B cell (primary cell): ENCODE measurements at regions not wholly inside any gene's neighbourhood (a gene's known extent, or its start where the extent isn't known, plus 50 kb on each side); places are given as distances from the start of the nearest gene placed in this dataset.

Experiments used
- ATAC-seq: fragments of 200-7000 bp; cut with Tn5 transposase; one replicate; pipeline ENCODE4 v1.10.0; 2021; ENCODE audit warnings: low read depth, mild to moderate bottlenecking, moderate number of reproducible peaks, moderate library complexity
- CTCF ChIA-PET: fragments of 350-600 bp; sonication (Branson Sonifier 250); formaldehyde crosslinking; loops from one replicate; lab custom pipeline; 2021; ENCODE audit warnings: antibody characterized with exemption, inconsistent platforms; lab: Charles Lee
- POLR2A ChIA-PET: fragments of 350-600 bp; sonication (Branson Sonifier 250); formaldehyde crosslinking; loops from one replicate; lab custom pipeline; 2021; ENCODE audit warnings: antibody characterized with exemption; lab: Charles Lee
- DNase-seq: peaks from one replicate; pipeline ENCODE4 v3.0.0; 2013
- H2AFZ ChIP-seq: 2 replicates; pipeline ENCODE4 v1.6.1; 2012; ENCODE audit warnings: mild to moderate bottlenecking, low read depth, low read length; ENCODE audit not compliant: insufficient read depth, poor library complexity, severe bottlenecking
- H3K27ac ChIP-seq, 2 donors: 1 replicate in 1 of 2; 2 replicates in 1 of 2; pipeline ENCODE4 v1.5.1; 2012 to 2013; ENCODE audit warnings: low read length in 2 of 2, mild to moderate bottlenecking in 2 of 2, moderate library complexity in 1 of 2
- H3K27me3 ChIP-seq, 4 experiments: fragments of 200-600 bp in 1 of 4; sonication (generic) in 1 of 4; replicated peaks in 1 of 4; 1 replicate in 2 of 4; 2 replicates in 2 of 4; pipeline versions ENCODE4 v1.6.1 to v1.7.0; 2013 to 2016; ENCODE audit warnings: low read length in 3 of 4, mild to moderate bottlenecking in 2 of 4, mixed read lengths in 1 of 4, moderate library complexity in 1 of 4; ENCODE audit not compliant: insufficient read depth in 4 of 4, control insufficient read depth in 3 of 4; ENCODE audit errors: control extremely low read depth in 1 of 4
- H3K36me3 ChIP-seq, 2 experiments: replicated peaks in 1 of 2; 1 replicate in 1 of 2; 2 replicates in 1 of 2; pipeline versions ENCODE4 v1.6.1 to v1.7.1; 2013; ENCODE audit warnings: low read length in 1 of 2; ENCODE audit not compliant: insufficient read depth in 2 of 2, control insufficient read depth in 1 of 2; ENCODE audit errors: control extremely low read depth in 1 of 2, extremely low read depth in 1 of 2
- H3K4me1 ChIP-seq, 2 donors: fragments of 200-600 bp in 1 of 2; sonication (generic) in 1 of 2; 1 replicate in 1 of 2; 2 replicates in 1 of 2; pipeline versions ENCODE4 v1.5.1 to v1.6.1; 2013 to 2017; ENCODE audit warnings: low read length in 2 of 2; ENCODE audit not compliant: control insufficient read depth in 2 of 2, insufficient read depth in 2 of 2
- H3K4me2 ChIP-seq: replicated peaks from 2 replicates; pipeline ENCODE3; 2012; ENCODE audit warnings: mild to moderate bottlenecking, low read depth, low read length; ENCODE audit not compliant: poor library complexity, severe bottlenecking
- H3K4me3 ChIP-seq, 5 experiments: fragments of 200-600 bp in 1 of 5; sonication (generic) in 1 of 5; 1 replicate in 3 of 5; 2 replicates in 2 of 5; pipeline versions ENCODE4 v1.5.1 to v1.7.0; 2011 to 2016; ENCODE audit warnings: low read length in 4 of 5, mild to moderate bottlenecking in 4 of 5, low read depth in 2 of 5, control low read depth in 1 of 5, moderate library complexity in 1 of 5; ENCODE audit not compliant: insufficient read depth in 1 of 5; ENCODE audit errors: control extremely low read depth in 1 of 5, extremely low read depth in 1 of 5
- H3K79me2 ChIP-seq: fragments of 200-600 bp; sonication (generic); one replicate; pipeline ENCODE4 v1.6.0; 2016; ENCODE audit warnings: low read length; ENCODE audit not compliant: control insufficient read depth, insufficient read depth
- H3K9ac ChIP-seq: fragments of 200-600 bp; sonication (generic); 2 replicates; pipeline ENCODE4 v1.6.1; 2017; ENCODE audit warnings: mild to moderate bottlenecking, low read length, moderate library complexity
- H3K9me3 ChIP-seq, 3 donors: one replicate each; pipeline versions ENCODE4 v1.6.1 to v1.7.1; 2013; ENCODE audit warnings: low read length in 2 of 3; ENCODE audit not compliant: control insufficient read depth in 2 of 3, insufficient read depth in 1 of 3; ENCODE audit errors: control extremely low read depth in 1 of 3
- H4K20me1 ChIP-seq: 2 replicates; pipeline ENCODE4 v1.6.0; 2012; ENCODE audit warnings: mild to moderate bottlenecking, low read length; ENCODE audit not compliant: insufficient read depth, control insufficient read depth, poor library complexity, severe bottlenecking
- H3K27ac Mint-ChIP-seq: one replicate; pipeline ENCODE4 v1.8.0; 2021; ENCODE audit warnings: mixed read lengths
- H3K27me3 Mint-ChIP-seq: one replicate; pipeline ENCODE4 v1.8.0; 2021; ENCODE audit warnings: mixed read lengths
- H3K4me1 Mint-ChIP-seq: one replicate; pipeline ENCODE4 v1.8.0; 2021; ENCODE audit warnings: mixed read lengths
- H3K4me3 Mint-ChIP-seq: one replicate; pipeline ENCODE4 v1.8.0; 2021; ENCODE audit warnings: mixed read lengths
- H3K9me3 Mint-ChIP-seq: one replicate; pipeline ENCODE4 v1.8.0; 2022; ENCODE audit warnings: mixed read lengths; ENCODE audit not compliant: insufficient read depth
- CTCF ChIP-seq: fragments of 200-600 bp; IDR thresholded peaks from one replicate; pipeline ENCODE4 v1.8.0; 2022; ENCODE audit warnings: antibody characterized with exemption, mild to moderate bottlenecking
- EZH2 ChIP-seq: IDR thresholded peaks from 2 replicates; pipeline ENCODE4 v1.6.1; 2012; ENCODE audit warnings: borderline replicate concordance, low read depth, mild to moderate bottlenecking, moderate library complexity, low read length; ENCODE audit not compliant: insufficient read depth, poor library complexity, severe bottlenecking
- WGBS: methylation state at CpG from one replicate; pipeline ENCODE4 v1.1.5; 2013; ENCODE audit warnings: missing lambda C conversion rate; ENCODE audit not compliant: insufficient coverage; 5-methylcytosine and 5-hydroxymethylcytosine counted together
- intact Hi-C: fragments of 100-400 bp; cut with micrococcal nuclease; formaldehyde crosslinking; loops from one replicate; pipeline ENCODE4 v1.10.0; 2022

- DNase-seq, result no peak
- H3K27ac ChIP-seq, result no peak overlapping the region
- H3K9me3 ChIP-seq, result peaks cover 0 to 3% (median 0%) of the 10 kb centered on the region in 3 donors
- no peaks in the 10 kb centered on the region for H3K36me3 ChIP-seq
- no peak overlapping the region for H2AFZ ChIP-seq
- no peak for ATAC-seq
- no peak overlapping the region for H3K4me2 ChIP-seq
- H3K4me3 ChIP-seq, result no peak overlapping the region
- H3K9ac ChIP-seq, result no peak overlapping the region
- CTCF ChIA-PET, result no interaction called here
- no peaks in the 10 kb centered on the region for H3K27me3 ChIP-seq
- POLR2A ChIA-PET, result no interaction called here
- no peak for TF ChIP-seq EZH2
- TF ChIP-seq CTCF, result no peak
- Mint-ChIP-seq H3K27me3 (no peaks in the 10 kb centered on the region), H3K4me3 (no peak overlapping the region), H3K4me1 (no peaks in the 10 kb centered on the region), H3K9me3 (no peaks in the 10 kb centered on the region), H3K27ac (no peak overlapping the region)
- no peaks in the 10 kb centered on the region for H3K79me2 ChIP-seq
- no peaks in the 10 kb centered on the region for H4K20me1 ChIP-seq
- no peaks in the 10 kb centered on the region for H3K4me1 ChIP-seq
- intact Hi-C loops, result no loop called here
- WGBS, result no CpG with 5 or more reads among the region's 3 CpGs
These were observed 154.4 kb upstream of the STK32A start for GRCh38 chr5:147080391-147080790.

GRCh38 chr5:147081311-147081764, 153.5 kb upstream of the STK32A start:
- Mint-ChIP-seq H3K27me3 (no peaks in the 10 kb centered on the region), H3K4me1 (no peaks in the 10 kb centered on the region), H3K27ac (no peak overlapping the region), H3K4me3 (no peak overlapping the region), H3K9me3 (no peaks in the 10 kb centered on the region)
- ChIA-PET CTCF (no interaction called here), POLR2A (no interaction called here)
- ATAC-seq (no peak), DNase-seq (no peak)
- no peaks in the 10 kb centered on the region for H3K4me1 ChIP-seq
- intact Hi-C loops, result no loop called here
- H4K20me1 ChIP-seq, result no peaks in the 10 kb centered on the region
- H3K27me3 ChIP-seq, result no peaks in the 10 kb centered on the region
- H3K9me3 ChIP-seq, result peaks cover 0 to 3% (median 0%) of the 10 kb centered on the region in 3 donors
- H3K79me2 ChIP-seq, result no peaks in the 10 kb centered on the region
- no peak overlapping the region for H3K4me3 ChIP-seq
- TF ChIP-seq CTCF (no peak), EZH2 (no peak)
- no peak overlapping the region for H3K27ac ChIP-seq
- no peak overlapping the region for H3K9ac ChIP-seq
- H2AFZ ChIP-seq, result no peak overlapping the region
- no peaks in the 10 kb centered on the region for H3K36me3 ChIP-seq
- no peak overlapping the region for H3K4me2 ChIP-seq
- WGBS, result 66% methylated on average over 6 of the region's 8 CpGs
